HEK293 (cell line): ENCODE measurements at regions not wholly inside any gene's neighbourhood (a gene's known extent, or its start where the extent isn't known, plus 50 kb on each side); places are given as distances from the start of the nearest gene placed in this dataset.

Source experiments
- CTCF ChIA-PET: fragments of 350-600 bp; formaldehyde crosslinking; extraction: SDS; loops from one replicate; lab custom pipeline; 2021; ENCODE audit warnings: antibody characterized with exemption; lab: Yijun Ruan, JAX
- POLR2A ChIA-PET: fragments of 300-600 bp; formaldehyde crosslinking; extraction: SDS; loops from one replicate; lab custom pipeline; 2020; ENCODE audit warnings: antibody characterized with exemption, inconsistent platforms; lab: Yijun Ruan, JAX
- H3K27ac ChIP-seq: fragments of 200-500 bp; sonication (Bioruptor generic); 2 replicates; pipeline ENCODE4 v1.5.1; 2014; ENCODE audit warnings: low read depth, low read length, control low read depth, inconsistent platforms; ENCODE audit errors: extremely low read depth
- H3K36me3 ChIP-seq, 2 experiments: fragments of 200-500 bp in 1 of 2; sonication (Bioruptor generic) in 1 of 2; 1 replicate in 1 of 2; 2 replicates in 1 of 2; pipeline ENCODE4 v1.5.1; 2014 to 2017; ENCODE audit warnings: inconsistent platforms in 2 of 2, low read length in 2 of 2; ENCODE audit not compliant: control insufficient read depth in 2 of 2, insufficient read depth in 1 of 2
- H3K4me1 ChIP-seq: fragments of 200-500 bp; sonication (Bioruptor generic); 2 replicates; pipeline ENCODE4 v1.5.1; 2014; ENCODE audit warnings: mild to moderate bottlenecking, low read length, inconsistent platforms; ENCODE audit not compliant: control insufficient read depth, insufficient read depth
- H3K4me3 ChIP-seq: 2 replicates; pipeline ENCODE4 v1.5.1; 2011; ENCODE audit warnings: low read depth, mild to moderate bottlenecking, control low read depth, low read length, moderate library complexity
- H3K9me3 ChIP-seq: fragments of 200-500 bp; sonication (Bioruptor generic); 2 replicates; pipeline ENCODE4 v1.5.1; 2014; ENCODE audit warnings: low read depth, low read length, inconsistent platforms; ENCODE audit not compliant: control insufficient read depth, insufficient read depth
- ELK4 ChIP-seq: IDR thresholded peaks from 2 replicates; pipeline ENCODE4 v1.6.1; 2011; ENCODE audit warnings: mild to moderate bottlenecking, low read depth, low read length, borderline replicate concordance
- HOXD13 ChIP-seq: sonication (generic); formaldehyde crosslinking; IDR thresholded peaks from 2 replicates; pipeline ENCODE4 v1.8.0; 2022; ENCODE audit warnings: missing genetic modification reagents, borderline replicate concordance
- KLF16 ChIP-seq: fragments of 450-650 bp; formaldehyde crosslinking; IDR thresholded peaks from 2 replicates; pipeline ENCODE4 v1.5.1; 2017; ENCODE audit warnings: missing biosample characterization, missing genetic modification characterization
- KLF7 ChIP-seq: fragments of 450-650 bp; formaldehyde crosslinking; IDR thresholded peaks from 2 replicates; pipeline ENCODE4 v1.5.1; 2016; ENCODE audit warnings: missing biosample characterization, missing genetic modification characterization, borderline replicate concordance
- RBAK ChIP-seq: fragments of 450-650 bp; formaldehyde crosslinking; IDR thresholded peaks from 2 replicates; pipeline ENCODE4 v1.5.1; 2016; ENCODE audit warnings: missing biosample characterization, missing genetic modification characterization
- SCRT1 ChIP-seq: fragments of 450-650 bp; formaldehyde crosslinking; IDR thresholded peaks from 2 replicates; pipeline ENCODE4 v1.5.1; 2016; ENCODE audit warnings: missing biosample characterization, missing genetic modification characterization, borderline replicate concordance
- TSHZ1 ChIP-seq: fragments of 450-650 bp; formaldehyde crosslinking; IDR thresholded peaks from 2 replicates; pipeline ENCODE4 v1.5.1; 2016; ENCODE audit warnings: missing biosample characterization, missing genetic modification characterization, borderline replicate concordance
- YY2 ChIP-seq: fragments of 450-650 bp; formaldehyde crosslinking; IDR thresholded peaks from 2 replicates; pipeline ENCODE4 v1.5.1; 2016; ENCODE audit warnings: missing biosample characterization, missing genetic modification characterization
- ZIC2 ChIP-seq: fragments of 450-650 bp; formaldehyde crosslinking; IDR thresholded peaks from 2 replicates; pipeline ENCODE4 v1.5.1; 2016; ENCODE audit warnings: missing biosample characterization, missing genetic modification characterization
- ZNF2 ChIP-seq: fragments of 450-650 bp; formaldehyde crosslinking; IDR thresholded peaks from 2 replicates; pipeline ENCODE4 v1.5.1; 2016; ENCODE audit warnings: missing biosample characterization, missing genetic modification characterization
- ZNF202 ChIP-seq: fragments of 450-650 bp; formaldehyde crosslinking; IDR thresholded peaks from 2 replicates; pipeline ENCODE4 v1.5.1; 2016; ENCODE audit warnings: missing biosample characterization, missing genetic modification characterization, borderline replicate concordance
- ZNF23 ChIP-seq: fragments of 450-650 bp; formaldehyde crosslinking; IDR thresholded peaks from 2 replicates; pipeline ENCODE4 v1.5.1; 2016; ENCODE audit warnings: missing biosample characterization, missing genetic modification characterization, borderline replicate concordance
- ZNF280D ChIP-seq: fragments of 450-650 bp; formaldehyde crosslinking; IDR thresholded peaks from 2 replicates; pipeline ENCODE4 v1.5.1; 2016; ENCODE audit warnings: missing biosample characterization, missing genetic modification characterization
- ZNF366 ChIP-seq: fragments of 450-650 bp; formaldehyde crosslinking; conservative IDR thresholded peaks from 2 replicates; pipeline ENCODE4 v1.5.1; 2016; ENCODE audit warnings: missing biosample characterization, missing genetic modification characterization
- ZNF529 ChIP-seq: fragments of 450-650 bp; formaldehyde crosslinking; IDR thresholded peaks from 2 replicates; pipeline ENCODE4 v1.5.1; 2017; ENCODE audit warnings: missing genetic modification characterization, missing biosample characterization; ENCODE audit not compliant: insufficient replicate concordance
- ZNF610 ChIP-seq: fragments of 450-650 bp; formaldehyde crosslinking; IDR thresholded peaks from 2 replicates; pipeline ENCODE4 v1.5.1; 2016; ENCODE audit warnings: missing biosample characterization, missing genetic modification characterization, borderline replicate concordance
- ZNF701 ChIP-seq: fragments of 450-650 bp; formaldehyde crosslinking; IDR thresholded peaks from 2 replicates; pipeline ENCODE4 v1.5.1; 2016; ENCODE audit warnings: missing biosample characterization, missing genetic modification characterization
- ZNF830 ChIP-seq: fragments of 450-650 bp; IDR thresholded peaks from 2 replicates; pipeline ENCODE4 v1.5.0; 2018; ENCODE audit warnings: missing biosample characterization, missing genetic modification characterization, low read depth, mild to moderate bottlenecking, moderate library complexity

- Histone ChIP-seq H3K36me3 (no peaks in the 10 kb centered on the region), H3K4me1 (no peaks in the 10 kb centered on the region), H3K4me3 (no peak overlapping the region), H3K9me3 (no peaks in the 10 kb centered on the region), H3K27ac (no peak overlapping the region)
- TF ChIP-seq RBAK (tag by site-specific recombination) (no peak), SCRT1 (tag by site-specific recombination) (no peak), KLF16 (tag by site-specific recombination) (no peak), ZNF2 (tag by site-specific recombination) (no peak), YY2 (tag by site-specific recombination) (no peak), ZNF701 (tag by site-specific recombination) (no peak), ZIC2 (tag by site-specific recombination) (no peak), ZNF23 (tag by site-specific recombination) (no peak), ZNF280D (no peak), ZNF830 (tag by site-specific recombination) (no peak), ZNF202 (tag by site-specific recombination) (no peak), ZNF610 (no peak), ELK4 (no peak), HOXD13 (CRISPR knock-in tag) (no peak), ZNF529 (tag by site-specific recombination) (no peak), TSHZ1 (tag by site-specific recombination) (no peak)
- POLR2A ChIA-PET: no interaction called here
- CTCF ChIA-PET: no interaction called here
Measured at GRCh38 chr7:117970801-117971200, 97.6 kb upstream of the CTTNBP2 start.

GRCh38 chr7:117971556-117972244 is 98.5 kb upstream of the CTTNBP2 start:
- CTCF ChIA-PET: interaction anchor here (0.8 kb wide), 1 partner anchor 21 kb away, joined by 5 read pairs; no protein-coding TSS in a partner anchor
- H3K27ac ChIP-seq: no peak overlapping the region

More at GRCh38 chr7:117971556-117972244, 98.5 kb upstream of the CTTNBP2 start:
- Histone ChIP-seq H3K4me3 (no peak overlapping the region), H3K4me1 (no peaks in the 10 kb centered on the region), H3K36me3 (no peaks in the 10 kb centered on the region), H3K9me3 (no peaks in the 10 kb centered on the region)
- TF ChIP-seq KLF7 (tag by site-specific recombination) (no peak), ZNF366 (peak; percentile 70)
- POLR2A ChIA-PET: no interaction called here
